Upper lobe of right lung (tissue), 1 donor: ENCODE measurements at regions not wholly inside any gene's neighbourhood (a gene's known extent, or its start where the extent isn't known, plus 50 kb on each side); places are given as distances from the start of the nearest gene placed in this dataset.

ENCODE experiments used
- ATAC-seq: fragments of 200-7000 bp; cut with Tn5 transposase; one replicate; pipeline ENCODE4 v1.9.1; 2020; ENCODE audit warnings: mild to moderate bottlenecking, moderate library complexity
- DNase-seq: peaks from one replicate; pipeline ENCODE4 v3.0.0-alpha.2; 2020
- H3K27ac ChIP-seq: fragments of 200-600 bp; one replicate; pipeline ENCODE4 v1.8.0; 2022
- H3K27me3 ChIP-seq: fragments of 200-600 bp; one replicate; pipeline ENCODE4 v1.8.0; 2022; ENCODE audit warnings: mild to moderate bottlenecking
- H3K36me3 ChIP-seq: fragments of 200-600 bp; one replicate; pipeline ENCODE4 v1.8.0; 2022
- H3K4me1 ChIP-seq: fragments of 200-600 bp; one replicate; pipeline ENCODE4 v1.8.0; 2022
- H3K4me3 ChIP-seq: fragments of 200-600 bp; one replicate; pipeline ENCODE4 v1.8.0; 2022; ENCODE audit warnings: mild to moderate bottlenecking
- H3K9me3 ChIP-seq: fragments of 200-600 bp; one replicate; pipeline ENCODE4 v1.8.0; 2022
- intact Hi-C: fragments of 100-400 bp; cut with DNase I; formaldehyde crosslinking; loops from one replicate; pipeline ENCODE4 v1.11.0; 2022
- TF ChIP-seq, protein P1 (sequence below): fragments of 200-600 bp; IDR thresholded peaks from one replicate; pipeline ENCODE4 v1.8.0; 2022; ENCODE audit warnings: antibody characterized with exemption
- donor health status: DM: no; HTN: yes; CAD: no; lungs with severe emphysema.

DNA sequence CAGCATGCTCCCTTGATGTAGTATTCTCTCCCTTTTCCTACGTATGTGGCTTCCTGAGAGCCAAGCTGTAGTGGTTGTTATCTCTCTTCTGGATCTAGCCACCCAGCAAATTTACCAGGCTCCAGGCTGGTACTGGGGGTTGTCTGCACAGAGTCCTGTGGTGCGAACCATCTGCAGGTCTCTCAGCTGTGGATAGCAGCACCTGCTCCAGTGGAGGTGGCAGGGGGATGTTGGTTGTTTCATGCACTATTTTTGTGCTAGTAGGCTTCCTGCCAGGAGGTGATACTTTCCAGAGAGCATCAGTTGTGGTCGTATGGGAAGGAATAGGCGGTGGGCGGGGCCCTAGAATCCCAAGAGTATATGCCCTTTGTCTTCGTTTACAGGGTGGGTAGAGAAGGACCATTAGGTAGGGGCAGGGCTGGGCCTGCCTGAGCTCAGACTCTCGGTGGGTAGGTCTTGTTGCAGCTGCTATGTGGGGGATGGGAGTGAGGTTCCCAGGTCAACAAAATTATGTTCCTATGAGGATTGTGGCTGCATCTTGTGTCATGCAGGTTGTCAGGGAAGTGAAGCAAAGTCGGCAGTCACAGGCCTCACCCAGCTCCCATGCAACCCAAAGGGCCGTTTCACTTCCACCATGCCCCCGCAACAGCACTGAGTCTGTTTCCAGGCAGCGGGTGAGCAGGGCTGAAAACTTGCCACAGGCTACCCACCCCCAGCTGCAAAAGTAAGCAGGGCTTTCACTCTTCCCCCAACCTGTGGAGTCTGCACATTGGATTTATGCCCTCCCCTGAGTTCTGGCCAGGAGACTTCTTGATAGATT lies 1139.5 kb downstream of the BCL11A start:
- Histone ChIP-seq H3K4me3 (no peak overlapping the region), H3K36me3 (no peaks in the 10 kb centered on the region), H3K9me3 (no peaks in the 10 kb centered on the region), H3K27me3 (no peaks in the 10 kb centered on the region), H3K27ac (no peak overlapping the region), H3K4me1 (no peaks in the 10 kb centered on the region)
- ATAC-seq (no peak), DNase-seq (no peak)
- TF ChIP-seq, protein P1, sequence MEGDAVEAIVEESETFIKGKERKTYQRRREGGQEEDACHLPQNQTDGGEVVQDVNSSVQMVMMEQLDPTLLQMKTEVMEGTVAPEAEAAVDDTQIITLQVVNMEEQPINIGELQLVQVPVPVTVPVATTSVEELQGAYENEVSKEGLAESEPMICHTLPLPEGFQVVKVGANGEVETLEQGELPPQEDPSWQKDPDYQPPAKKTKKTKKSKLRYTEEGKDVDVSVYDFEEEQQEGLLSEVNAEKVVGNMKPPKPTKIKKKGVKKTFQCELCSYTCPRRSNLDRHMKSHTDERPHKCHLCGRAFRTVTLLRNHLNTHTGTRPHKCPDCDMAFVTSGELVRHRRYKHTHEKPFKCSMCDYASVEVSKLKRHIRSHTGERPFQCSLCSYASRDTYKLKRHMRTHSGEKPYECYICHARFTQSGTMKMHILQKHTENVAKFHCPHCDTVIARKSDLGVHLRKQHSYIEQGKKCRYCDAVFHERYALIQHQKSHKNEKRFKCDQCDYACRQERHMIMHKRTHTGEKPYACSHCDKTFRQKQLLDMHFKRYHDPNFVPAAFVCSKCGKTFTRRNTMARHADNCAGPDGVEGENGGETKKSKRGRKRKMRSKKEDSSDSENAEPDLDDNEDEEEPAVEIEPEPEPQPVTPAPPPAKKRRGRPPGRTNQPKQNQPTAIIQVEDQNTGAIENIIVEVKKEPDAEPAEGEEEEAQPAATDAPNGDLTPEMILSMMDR: no peak
- intact Hi-C loops: no loop called here

DNA sequence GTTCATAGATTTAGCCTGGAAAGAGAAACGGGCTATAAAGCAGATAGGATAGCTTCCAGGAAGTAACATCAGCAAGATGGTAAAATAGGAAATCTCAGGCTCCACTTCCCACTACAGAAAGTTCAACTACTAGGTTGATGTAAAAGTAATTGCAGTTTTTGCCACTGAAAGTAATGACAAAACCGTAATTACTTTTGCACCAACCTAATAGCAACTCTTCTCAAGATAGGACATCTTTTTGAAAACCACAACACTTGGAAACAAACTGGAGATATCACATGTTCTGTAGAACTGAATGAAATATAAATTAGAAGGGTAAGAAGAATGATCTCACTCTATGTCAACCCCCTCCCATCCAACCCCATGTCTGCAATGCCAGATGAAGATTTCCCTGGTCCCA lies 1154.3 kb downstream of the BCL11A start:
- intact Hi-C loops: no loop called here
- ATAC-seq (no peak), DNase-seq (no peak)
- Histone ChIP-seq H3K27ac (no peak overlapping the region), H3K9me3 (peaks cover 5% of the 10 kb centered on the region), H3K36me3 (no peaks in the 10 kb centered on the region), H3K27me3 (no peaks in the 10 kb centered on the region), H3K4me3 (no peak overlapping the region), H3K4me1 (no peaks in the 10 kb centered on the region)
- TF ChIP-seq, protein P1: no peak

DNA sequence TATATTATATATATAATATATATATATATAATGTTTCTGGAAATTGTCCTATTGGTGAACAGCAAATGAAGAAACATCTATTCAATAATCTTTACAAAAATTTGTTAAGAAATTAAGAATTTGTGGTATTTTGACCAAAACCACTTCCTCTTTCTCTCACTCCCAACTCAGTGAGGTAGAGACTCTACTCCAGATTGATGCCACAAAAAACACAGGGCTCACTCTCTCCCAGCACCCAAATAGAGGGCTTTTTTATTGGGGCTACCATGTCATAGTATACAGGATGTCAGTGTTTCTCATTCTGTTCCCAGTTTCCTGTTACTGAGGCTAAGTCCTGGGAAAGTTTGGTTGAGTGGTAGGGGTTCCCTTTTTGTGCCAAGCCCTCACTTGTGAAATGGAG lies 1155.4 kb downstream of the BCL11A start:
- H3K27ac ChIP-seq: no peak overlapping the region
- TF ChIP-seq, protein P1: no peak
- no peaks in the 10 kb centered on the region for H3K27me3 ChIP-seq
- ATAC-seq (no peak), DNase-seq (no peak)
- no peaks in the 10 kb centered on the region for H3K36me3 ChIP-seq
- intact Hi-C loops: no loop called here
- no peak overlapping the region for H3K4me3 ChIP-seq
- H3K9me3 ChIP-seq: peaks cover 2% of the 10 kb centered on the region
- no peaks in the 10 kb centered on the region for H3K4me1 ChIP-seq

DNA sequence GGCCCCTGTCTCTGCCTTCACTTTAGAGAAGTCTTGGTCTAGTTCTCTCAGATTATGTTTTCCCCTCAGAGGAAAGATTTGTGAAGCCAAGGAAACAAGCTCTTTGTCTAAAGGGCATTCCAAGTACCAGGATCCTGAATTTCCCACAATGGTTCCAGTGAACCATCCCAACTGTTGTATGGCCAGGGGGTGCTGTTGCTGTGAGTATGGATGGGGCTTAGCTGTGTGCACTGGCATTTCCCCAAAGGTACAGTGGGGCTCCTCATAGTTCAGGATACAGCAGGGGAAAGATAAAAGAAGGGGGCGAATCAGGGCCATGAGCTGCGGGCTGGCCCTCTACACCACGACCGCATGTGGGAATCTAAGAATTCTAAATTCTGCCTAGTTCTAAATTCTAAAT lies 1154.0 kb upstream of the FANCL start:
- intact Hi-C loops: no loop called here
- Histone ChIP-seq H3K27ac (no peak overlapping the region), H3K4me3 (no peak overlapping the region), H3K9me3 (no peaks in the 10 kb centered on the region), H3K4me1 (no peaks in the 10 kb centered on the region), H3K36me3 (no peaks in the 10 kb centered on the region), H3K27me3 (no peaks in the 10 kb centered on the region)
- TF ChIP-seq, protein P1: no peak
- no peak for DNase-seq
- ATAC-seq: no peak

DNA sequence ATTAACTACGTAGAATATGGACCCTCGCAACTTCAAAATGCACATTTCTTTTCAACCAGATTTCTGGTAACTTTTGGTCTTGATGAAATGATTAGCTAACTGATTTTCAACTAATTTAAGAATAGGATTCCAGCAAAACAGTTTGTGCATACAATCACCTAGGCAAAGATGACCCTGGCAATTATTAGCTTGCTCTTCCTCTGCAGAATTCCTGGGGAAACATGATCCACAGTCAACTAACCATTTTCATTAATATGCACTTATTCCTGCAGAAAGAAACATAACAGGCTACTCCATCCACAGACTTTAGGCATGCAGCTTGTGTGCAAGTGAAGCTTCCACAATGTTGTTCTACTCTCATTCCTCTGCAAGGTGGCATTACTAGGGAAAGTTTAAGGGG lies 1150.8 kb upstream of the FANCL start:
- intact Hi-C loops: no loop called here
- Histone ChIP-seq H3K4me1 (no peaks in the 10 kb centered on the region), H3K9me3 (no peaks in the 10 kb centered on the region), H3K36me3 (no peaks in the 10 kb centered on the region), H3K4me3 (no peak overlapping the region), H3K27me3 (no peaks in the 10 kb centered on the region), H3K27ac (no peak overlapping the region)
- DNase-seq: no peak
- TF ChIP-seq, protein P1: no peak
- ATAC-seq: no peak
